ENCODE measurements at regions not wholly inside any gene's neighbourhood (a gene's known extent, or its start where the extent isn't known, plus 50 kb on each side); places are given as distances from the start of the nearest gene placed in this dataset.

DNA sequence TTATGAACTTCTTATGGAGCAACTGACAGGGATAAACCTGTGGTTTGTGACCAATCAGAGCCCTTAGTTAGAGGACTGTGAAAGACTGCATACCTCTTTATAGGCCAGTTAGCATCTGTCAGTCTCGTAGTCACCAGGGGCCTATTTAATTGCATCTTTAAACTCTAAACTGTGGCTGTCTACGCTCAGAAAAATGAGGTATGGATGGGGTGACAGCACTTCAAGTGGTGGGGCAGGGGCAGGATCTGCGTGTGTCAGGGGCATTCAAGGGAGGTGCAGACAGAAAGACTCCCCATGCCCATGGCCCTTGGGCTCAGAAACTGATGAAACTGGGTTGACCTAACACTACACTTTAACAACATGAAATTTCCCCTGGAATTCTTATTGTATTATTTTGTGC, 132.6 kb upstream of the TBCA start:
- TF ChIP-seq, protein P1, sequence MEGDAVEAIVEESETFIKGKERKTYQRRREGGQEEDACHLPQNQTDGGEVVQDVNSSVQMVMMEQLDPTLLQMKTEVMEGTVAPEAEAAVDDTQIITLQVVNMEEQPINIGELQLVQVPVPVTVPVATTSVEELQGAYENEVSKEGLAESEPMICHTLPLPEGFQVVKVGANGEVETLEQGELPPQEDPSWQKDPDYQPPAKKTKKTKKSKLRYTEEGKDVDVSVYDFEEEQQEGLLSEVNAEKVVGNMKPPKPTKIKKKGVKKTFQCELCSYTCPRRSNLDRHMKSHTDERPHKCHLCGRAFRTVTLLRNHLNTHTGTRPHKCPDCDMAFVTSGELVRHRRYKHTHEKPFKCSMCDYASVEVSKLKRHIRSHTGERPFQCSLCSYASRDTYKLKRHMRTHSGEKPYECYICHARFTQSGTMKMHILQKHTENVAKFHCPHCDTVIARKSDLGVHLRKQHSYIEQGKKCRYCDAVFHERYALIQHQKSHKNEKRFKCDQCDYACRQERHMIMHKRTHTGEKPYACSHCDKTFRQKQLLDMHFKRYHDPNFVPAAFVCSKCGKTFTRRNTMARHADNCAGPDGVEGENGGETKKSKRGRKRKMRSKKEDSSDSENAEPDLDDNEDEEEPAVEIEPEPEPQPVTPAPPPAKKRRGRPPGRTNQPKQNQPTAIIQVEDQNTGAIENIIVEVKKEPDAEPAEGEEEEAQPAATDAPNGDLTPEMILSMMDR (IDR thresholded peaks at IDR 0.05): no peak

DNA sequence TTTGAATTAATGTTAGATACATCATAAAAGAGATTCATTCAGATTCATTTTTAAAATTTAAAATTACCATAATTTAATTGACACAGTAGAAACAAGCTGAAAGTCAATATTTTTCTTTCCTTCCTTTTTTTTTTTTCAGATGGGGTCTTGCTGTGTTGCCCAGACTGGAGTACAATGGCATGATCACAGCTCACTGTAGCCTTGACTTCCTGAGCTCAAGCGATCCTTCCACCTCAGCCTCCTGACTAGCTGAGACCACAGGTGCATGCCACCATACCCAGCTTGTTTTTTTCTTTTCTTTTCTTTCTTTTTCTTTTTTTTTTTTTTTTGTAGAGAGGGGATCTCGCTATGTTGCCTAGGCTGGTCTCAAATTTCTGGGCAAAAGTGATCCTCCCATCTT, 131.6 kb upstream of the TBCA start:
- TF ChIP-seq, protein P1 (IDR thresholded peaks at IDR 0.05): no peak

DNA sequence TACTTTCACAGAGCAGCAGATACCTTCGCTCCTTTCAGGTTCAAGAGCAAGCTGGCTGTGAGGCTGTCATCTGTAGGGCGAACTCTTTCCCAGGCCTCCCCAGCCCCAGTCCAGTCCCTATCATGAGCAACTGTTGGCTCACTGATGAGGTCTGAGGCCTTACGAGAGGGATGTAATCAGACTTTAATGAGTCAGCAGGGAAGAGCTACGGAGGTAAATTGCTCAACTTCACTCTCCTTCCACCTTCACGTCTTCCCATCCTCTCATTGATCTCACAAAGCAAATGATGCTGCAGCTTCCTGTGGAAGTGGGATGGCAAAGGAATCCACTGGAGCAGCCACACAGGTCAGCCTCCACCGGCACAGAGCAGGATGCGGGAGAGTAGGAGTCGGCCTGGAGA, 130.7 kb upstream of the TBCA start:
- TF ChIP-seq, protein P1 (IDR thresholded peaks at IDR 0.05): no peak

DNA sequence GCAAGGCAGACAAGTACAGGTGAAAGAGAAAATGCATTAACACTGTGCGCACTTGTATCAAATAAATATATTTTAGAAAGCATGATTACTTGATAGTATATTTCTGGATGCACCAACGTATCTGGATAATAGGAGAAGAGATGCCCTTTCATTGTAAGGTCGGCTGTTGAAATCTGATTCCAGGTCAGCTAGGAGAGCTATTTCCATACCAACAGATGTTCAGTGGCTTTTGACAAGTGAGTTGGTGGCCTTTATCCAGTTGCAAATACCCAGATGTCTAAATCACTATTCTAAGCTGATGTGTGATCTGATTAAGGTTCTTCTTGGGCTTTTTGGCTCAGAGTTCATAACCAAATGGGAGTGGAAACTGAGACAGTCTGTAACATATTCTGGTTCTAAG, 128.2 kb upstream of the TBCA start:
- TF ChIP-seq, protein P1 (IDR thresholded peaks at IDR 0.05): no peak

DNA sequence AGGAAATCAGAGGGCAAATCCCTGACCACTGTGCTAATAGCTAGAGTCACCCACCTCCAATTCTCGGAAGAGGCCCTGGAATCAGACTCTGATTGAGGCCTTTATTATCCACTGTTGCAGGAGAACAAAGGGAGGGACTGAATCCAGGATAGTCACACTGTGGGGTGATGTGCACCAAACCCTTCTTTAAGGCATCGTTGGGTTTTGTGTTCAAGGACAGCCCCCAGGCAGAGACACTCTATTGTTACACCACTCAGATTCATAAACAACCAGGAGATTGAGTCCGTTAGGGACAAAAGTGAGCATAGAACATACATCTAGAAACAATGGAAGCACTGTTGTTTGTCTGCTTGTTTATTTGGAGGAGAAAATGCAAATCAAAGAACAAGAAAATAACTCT, 124.6 kb upstream of the TBCA start:
- TF ChIP-seq, protein P1 (IDR thresholded peaks at IDR 0.05): no peak

DNA sequence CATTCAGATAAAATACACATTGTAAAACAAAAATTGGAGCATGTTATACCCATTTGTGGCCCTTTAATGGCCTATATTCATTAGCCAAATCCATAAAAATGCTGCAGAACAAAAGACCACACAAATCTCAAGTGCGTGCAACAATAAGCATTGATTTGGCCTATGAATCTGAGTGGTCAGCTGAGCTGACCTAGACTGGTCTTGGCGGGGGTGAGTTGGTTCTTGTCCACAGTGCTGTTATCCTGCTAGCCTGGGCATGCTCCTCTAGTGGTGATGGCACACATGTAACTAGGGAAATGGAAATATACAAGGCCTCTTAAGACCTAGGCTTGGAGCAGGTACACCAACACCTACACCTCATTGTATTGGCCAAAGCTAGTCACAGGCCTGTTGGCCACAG, 122.2 kb upstream of the TBCA start:
- TF ChIP-seq, protein P1 (IDR thresholded peaks at IDR 0.05): no peak

DNA sequence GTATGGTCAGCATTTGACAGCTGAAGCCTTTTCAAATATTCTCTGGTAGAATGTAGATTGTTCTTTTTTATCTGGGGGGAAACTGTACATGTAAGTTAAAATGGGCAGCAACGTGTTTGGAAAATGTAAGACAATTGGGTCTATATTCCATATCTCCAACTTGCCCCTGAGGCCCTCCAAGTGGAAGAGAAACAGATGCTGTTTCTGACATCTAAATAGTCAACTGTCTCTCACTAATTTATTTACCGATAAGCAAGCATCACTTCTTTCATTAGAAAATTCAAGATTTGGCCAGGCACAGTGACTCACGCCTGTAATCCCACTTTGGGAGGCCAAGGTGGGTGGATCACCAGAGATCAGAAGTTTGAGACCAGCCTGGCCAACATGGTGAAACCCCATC, 120.2 kb upstream of the TBCA start:
- TF ChIP-seq, protein P1 (IDR thresholded peaks at IDR 0.05): no peak

DNA sequence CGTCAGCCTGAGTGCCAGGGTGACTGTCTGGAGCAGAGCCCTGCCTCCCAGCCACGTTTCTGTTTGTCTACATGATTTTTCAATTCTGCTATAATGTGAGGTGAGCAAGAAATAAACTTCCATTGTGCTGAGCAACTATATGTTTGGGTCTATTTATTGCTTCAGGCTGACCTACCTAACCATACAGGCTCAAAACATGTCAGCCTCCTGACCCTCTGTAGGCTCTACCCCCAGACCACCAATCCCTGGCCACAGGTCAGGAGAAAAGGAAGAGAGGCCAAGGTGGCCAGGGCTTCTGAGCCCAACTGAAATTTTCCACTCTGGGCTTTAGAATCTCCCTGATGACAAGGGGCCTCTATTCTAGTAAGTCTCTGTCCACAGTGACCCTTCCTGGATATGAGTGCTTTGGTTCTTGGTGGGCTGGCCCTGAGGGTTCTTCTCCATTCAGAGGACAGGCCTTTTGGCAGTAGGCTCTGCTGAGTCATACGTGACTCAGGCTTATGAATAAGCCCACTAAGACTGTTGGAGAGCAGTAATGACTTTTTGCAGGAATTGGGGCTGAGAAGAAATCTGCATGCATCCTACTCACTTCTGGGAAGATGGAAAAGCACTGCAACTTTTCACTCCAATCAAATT, 117.2 kb upstream of the TBCA start:
- TF ChIP-seq, protein P1 (IDR thresholded peaks at IDR 0.05): no peak

Measured in LNCAP (cell line).